ENCODE measurements at regions not wholly inside any gene's neighbourhood (a gene's known extent, or its start where the extent isn't known, plus 50 kb on each side); places are given as distances from the start of the nearest gene placed in this dataset.

- Histone ChIP-seq H3K79me2 (ENCODE audit: control insufficient read depth, insufficient read depth, low read length) (no peaks in the 10 kb centered on the region), H3K9me1 (ENCODE audit: control insufficient read depth, extremely low read depth, insufficient read depth, low read length) (no peaks in the 10 kb centered on the region), H3K9ac (ENCODE audit: control insufficient read depth, extremely low read depth, insufficient read depth, low read length) (no peak overlapping the region), H3K4me3 (ENCODE audit: control insufficient read depth in 2 of 3, extremely low read depth in 1 of 3, insufficient read depth in 2 of 3, low read depth in 1 of 3, low read length in 3 of 3) (no peak overlapping the region), H3K4me2 (ENCODE audit: control insufficient read depth, extremely low read depth, insufficient read depth, low read depth, low read length) (no peak overlapping the region), H3K4me1 (ENCODE audit: control insufficient read depth, extremely low read depth, insufficient read depth, low read length) (no peaks in the 10 kb centered on the region), H2AFZ (ENCODE audit: control insufficient read depth, low read length) (no peak overlapping the region), H4K20me1 (ENCODE audit: control insufficient read depth, extremely low read depth, insufficient read depth, low read length) (no peaks in the 10 kb centered on the region), H3K27me3 (ENCODE audit: control insufficient read depth, extremely low read depth, insufficient read depth, low read length) (no peaks in the 10 kb centered on the region), H3K27ac (ENCODE audit: control insufficient read depth, insufficient read depth, low read length) (no peak overlapping the region), H3K9me3 (ENCODE audit: control insufficient read depth, low read depth, low read length) (no peaks in the 10 kb centered on the region), H3K36me3 (ENCODE audit: control insufficient read depth in 2 of 2, extremely low read depth in 1 of 2, insufficient read depth in 2 of 2, low read length in 2 of 2) (no peaks in the 10 kb centered on the region)
- no peak for TF ChIP-seq EZH2 (IDR thresholded peaks at IDR 0.05; ENCODE audit: low read length)
- no peak for TF ChIP-seq CTCF (optimal IDR thresholded peaks at IDR 0.05 in 1 of 3, IDR thresholded peaks at IDR 0.05 in 1 of 3, conservative IDR thresholded peaks at IDR 0.05 in 1 of 3; ENCODE audit: extremely low read depth in 1 of 3, insufficient read depth in 2 of 3, low read length in 3 of 3)
- dilution Hi-C loops (cut with MboI; ENCODE audit: extremely low pct_ligation_motif_present, low sequenced_read_pairs), result no loop called here
- FAIRE-seq (no peak), DNase-seq (ENCODE audit: low read depth, low spot score) (no peak)
Observed at GRCh38 chr10:123326674-123327073, 172.5 kb downstream of the BUB3 start.

GRCh38 chr10:123327450-123327849 is 173.2 kb downstream of the BUB3 start:
- Histone ChIP-seq H3K9me1 (ENCODE audit: control insufficient read depth, extremely low read depth, insufficient read depth, low read length) (no peaks in the 10 kb centered on the region), H3K27me3 (ENCODE audit: control insufficient read depth, extremely low read depth, insufficient read depth, low read length) (no peaks in the 10 kb centered on the region)
- FAIRE-seq, result no peak

More at GRCh38 chr10:123327450-123327849, 173.2 kb downstream of the BUB3 start:
- no peaks in the 10 kb centered on the region for H3K4me1 ChIP-seq (ENCODE audit: control insufficient read depth, extremely low read depth, insufficient read depth, low read length)
- no peaks in the 10 kb centered on the region for H4K20me1 ChIP-seq (ENCODE audit: control insufficient read depth, extremely low read depth, insufficient read depth, low read length)
- no peaks in the 10 kb centered on the region for H3K79me2 ChIP-seq (ENCODE audit: control insufficient read depth, insufficient read depth, low read length)
- H3K27ac ChIP-seq (ENCODE audit: control insufficient read depth, insufficient read depth, low read length), result no peak overlapping the region
- no peaks in the 10 kb centered on the region for H3K9me3 ChIP-seq (ENCODE audit: control insufficient read depth, low read depth, low read length)
- H2AFZ ChIP-seq (ENCODE audit: control insufficient read depth, low read length), result no peak overlapping the region
- H3K36me3 ChIP-seq (ENCODE audit: control insufficient read depth in 2 of 2, extremely low read depth in 1 of 2, insufficient read depth in 2 of 2, low read length in 2 of 2), result no peaks in the 10 kb centered on the region
- no peak overlapping the region for H3K4me2 ChIP-seq (ENCODE audit: control insufficient read depth, extremely low read depth, insufficient read depth, low read depth, low read length)
- dilution Hi-C loops (cut with MboI; ENCODE audit: extremely low pct_ligation_motif_present, low sequenced_read_pairs), result no loop called here
- H3K4me3 ChIP-seq (ENCODE audit: control insufficient read depth in 2 of 3, extremely low read depth in 1 of 3, insufficient read depth in 2 of 3, low read depth in 1 of 3, low read length in 3 of 3), result no peak overlapping the region
- no peak for DNase-seq (ENCODE audit: low read depth, low spot score)
- no peak overlapping the region for H3K9ac ChIP-seq (ENCODE audit: control insufficient read depth, extremely low read depth, insufficient read depth, low read length)
- TF ChIP-seq EZH2 (IDR thresholded peaks at IDR 0.05; ENCODE audit: low read length), result no peak
- no peak for TF ChIP-seq CTCF (optimal IDR thresholded peaks at IDR 0.05 in 1 of 3, IDR thresholded peaks at IDR 0.05 in 1 of 3, conservative IDR thresholded peaks at IDR 0.05 in 1 of 3; ENCODE audit: extremely low read depth in 1 of 3, insufficient read depth in 2 of 3, low read length in 3 of 3)
